Activated CD8-positive, alpha-beta memory T cell treated with anti-CD3 and anti-CD28 coated beads for 48 hours (primary cell): ENCODE measurements at regions not wholly inside any gene's neighbourhood (a gene's known extent, or its start where the extent isn't known, plus 50 kb on each side); places are given as distances from the start of the nearest gene placed in this dataset.
"Not testable (repeated sequence)": the region's sequence is repeated elsewhere in the genome, so short reads cannot be mapped to it uniquely, and the experiment has no call there.

ENCODE experiments used
- DNase-seq, 3 experiments: peaks; one replicate each; pipeline ENCODE4 v3.0.0-alpha.2; 2020; ENCODE audit warnings: low read depth in 2 of 3, low spot score in 2 of 3

DNA sequence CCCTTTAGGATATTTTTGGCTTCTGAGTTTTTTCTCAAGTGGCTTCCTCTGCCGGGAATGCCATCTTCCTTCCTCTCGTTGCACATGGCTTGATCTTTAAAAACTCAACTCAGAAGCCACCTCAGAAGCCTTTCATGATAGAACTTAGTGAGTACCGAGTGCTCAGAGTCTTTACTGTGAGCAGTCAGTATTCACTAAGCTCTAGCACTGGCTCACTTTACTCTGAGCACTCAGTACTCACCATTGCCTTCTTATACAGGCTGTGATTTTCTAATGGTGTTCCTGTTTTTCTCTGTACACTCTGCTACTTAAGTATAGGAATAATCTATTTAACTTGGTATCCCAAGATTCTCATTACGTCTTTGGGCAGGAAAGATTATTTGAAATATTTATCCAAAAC lies 116.2 kb downstream of the PFDN4 start:
- no peak for DNase-seq

DNA sequence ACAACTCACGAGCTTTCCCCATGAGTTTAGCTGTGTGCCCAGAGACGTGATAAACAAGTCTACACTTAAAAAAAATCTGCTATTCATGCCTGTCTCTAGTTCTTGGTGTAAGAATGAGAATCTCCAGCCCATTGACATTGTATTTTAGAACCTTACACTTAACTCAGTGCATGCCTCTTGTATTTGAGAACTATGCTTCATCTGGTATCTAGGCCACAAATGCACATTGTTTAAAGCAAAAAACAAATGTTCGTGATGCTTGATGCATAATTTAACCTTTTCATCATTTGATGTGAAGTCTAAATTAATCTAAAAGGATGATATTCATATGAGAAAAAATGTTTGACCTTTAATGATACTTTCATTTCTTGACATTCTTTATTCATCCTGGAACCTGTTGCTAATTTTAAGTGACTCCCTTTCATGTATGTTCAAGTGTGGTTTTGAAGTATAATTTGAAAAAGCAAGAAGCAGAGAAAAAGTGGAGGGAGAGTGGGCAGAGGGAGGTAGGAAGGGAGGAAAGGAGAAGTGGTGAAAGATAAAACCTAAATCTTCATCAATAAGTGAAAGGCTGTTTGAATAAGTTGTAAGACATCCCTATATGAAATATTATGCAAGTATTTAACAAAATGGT lies 116.9 kb downstream of the PFDN4 start:
- no peak for DNase-seq

DNA sequence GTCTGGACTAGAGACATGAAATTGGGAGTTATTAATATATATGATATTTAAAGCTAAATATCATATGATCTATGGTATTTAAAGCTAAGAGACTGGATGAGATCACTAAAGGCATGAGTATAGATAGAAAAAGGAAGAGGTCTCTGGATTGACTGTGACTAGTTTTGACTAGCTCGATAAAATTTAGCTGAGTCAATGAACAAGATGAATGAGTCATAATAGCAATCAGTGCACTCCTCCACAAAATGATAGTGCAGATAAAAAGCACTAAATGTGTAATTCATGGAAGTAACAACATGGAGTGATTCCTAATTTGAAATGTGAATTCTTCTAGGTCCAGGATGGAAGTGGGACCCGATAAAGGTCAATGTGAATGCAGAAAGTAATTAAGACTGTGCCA lies 127.4 kb downstream of the PFDN4 start:
- DNase-seq, result no peak

DNA sequence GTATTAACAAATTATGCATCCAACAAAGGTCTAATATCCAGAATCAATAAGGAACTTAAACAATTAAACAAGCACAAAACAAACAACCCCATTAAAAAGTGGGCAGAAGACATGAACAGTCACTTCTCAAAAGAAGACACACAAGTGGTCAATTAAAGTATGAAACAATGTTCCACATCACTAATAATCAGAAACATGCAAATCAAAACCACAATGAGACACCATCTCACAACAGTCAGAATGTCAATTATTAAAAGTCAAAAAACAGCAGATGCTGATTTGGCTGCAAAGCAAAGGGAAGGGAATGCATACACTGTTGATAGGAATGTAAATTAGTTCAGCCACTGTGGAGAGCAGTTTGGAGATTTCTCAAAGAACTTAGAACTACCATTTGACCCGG lies 129.3 kb downstream of the PFDN4 start:
- no peak for DNase-seq

DNA sequence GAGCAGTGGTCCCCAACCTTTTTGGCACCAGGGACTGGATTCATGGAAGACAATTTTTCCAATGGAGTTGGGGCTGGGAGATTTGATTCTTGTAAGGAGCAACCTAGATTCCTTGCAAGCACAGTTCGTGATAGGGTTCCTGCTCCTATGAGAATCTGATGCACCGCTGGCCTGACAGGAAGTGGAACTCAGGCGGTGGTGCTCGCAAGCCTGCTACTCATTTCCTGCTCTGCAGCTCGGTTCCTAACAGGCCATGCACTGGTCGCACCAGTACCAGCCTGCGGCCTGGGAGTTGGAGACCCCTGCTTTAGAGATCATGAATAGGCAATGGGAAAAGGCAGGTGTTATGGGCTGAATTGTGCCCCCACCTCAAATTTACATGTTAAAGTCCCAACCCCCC lies 131.2 kb downstream of the PFDN4 start:
- no peak for DNase-seq

DNA sequence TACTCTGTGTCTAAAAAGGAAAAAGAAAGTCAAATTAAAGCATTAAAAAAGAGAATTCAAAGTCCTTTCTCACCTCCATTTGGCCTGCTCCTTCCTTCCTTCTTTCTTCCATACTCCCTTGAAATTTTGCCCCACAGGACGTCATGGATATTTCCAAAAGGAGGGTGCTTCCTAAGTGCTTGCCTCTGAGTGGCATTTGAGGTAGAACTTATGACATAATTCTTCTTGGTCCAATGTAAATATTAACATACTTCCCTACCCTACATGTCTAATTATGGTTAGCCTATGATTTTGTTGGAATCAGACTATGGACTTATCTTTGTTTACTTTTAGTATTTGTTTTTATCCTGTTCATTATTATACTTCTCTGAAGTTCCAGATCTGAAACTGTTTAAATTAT lies 132.3 kb downstream of the PFDN4 start:
- no peak for DNase-seq

DNA sequence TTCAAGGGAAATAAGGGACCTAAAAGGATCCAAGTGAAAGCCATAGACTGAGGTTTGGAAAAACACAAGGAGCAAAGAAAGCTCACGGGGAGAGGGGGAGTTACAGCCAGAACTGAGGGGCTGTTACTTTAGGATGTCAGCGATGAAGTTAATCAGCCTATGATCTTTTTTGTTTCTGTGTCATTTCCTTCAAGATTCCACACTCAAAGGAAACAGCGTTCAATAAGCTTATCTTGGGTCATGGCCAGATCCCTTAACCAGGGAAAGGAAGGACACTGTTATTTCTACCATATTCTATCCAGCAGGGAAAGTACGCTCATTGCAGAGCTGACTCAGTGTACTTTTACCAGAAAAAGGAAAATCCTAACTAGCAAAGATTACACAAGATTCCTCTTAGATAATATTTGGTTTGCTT lies 132.8 kb downstream of the PFDN4 start:
- no peak for DNase-seq

DNA sequence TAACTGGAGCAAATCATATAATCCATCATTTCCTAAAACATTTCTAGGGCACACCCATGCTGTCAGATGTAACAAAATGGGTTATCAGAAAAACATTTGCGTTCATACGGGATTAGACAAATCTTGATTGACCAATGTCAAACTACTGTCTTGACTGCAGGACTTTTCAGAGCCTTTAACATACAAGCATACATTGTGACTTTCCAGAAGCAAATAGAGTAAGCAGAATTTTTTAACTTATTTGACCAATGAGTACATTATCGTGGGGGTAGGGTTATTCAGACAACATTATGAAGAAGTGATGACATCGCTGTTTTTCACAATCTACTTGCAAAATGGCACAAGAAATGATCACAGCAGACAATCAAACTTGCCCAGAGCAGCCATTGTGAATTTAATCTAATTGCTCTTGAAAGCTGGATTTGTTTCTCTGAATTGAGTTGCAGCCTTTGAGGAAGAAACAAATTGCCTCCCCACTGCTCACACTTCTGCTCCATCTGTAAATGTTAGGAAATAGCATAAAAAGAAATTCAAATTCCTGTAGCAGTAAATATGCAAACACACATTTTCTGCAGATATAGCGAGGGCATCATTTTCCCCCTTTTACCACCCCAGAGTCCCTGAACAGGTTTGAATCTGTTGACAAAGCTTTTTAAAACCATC lies 133.0 kb upstream of the DOK5 start:
- DNase-seq, result no peak

DNA sequence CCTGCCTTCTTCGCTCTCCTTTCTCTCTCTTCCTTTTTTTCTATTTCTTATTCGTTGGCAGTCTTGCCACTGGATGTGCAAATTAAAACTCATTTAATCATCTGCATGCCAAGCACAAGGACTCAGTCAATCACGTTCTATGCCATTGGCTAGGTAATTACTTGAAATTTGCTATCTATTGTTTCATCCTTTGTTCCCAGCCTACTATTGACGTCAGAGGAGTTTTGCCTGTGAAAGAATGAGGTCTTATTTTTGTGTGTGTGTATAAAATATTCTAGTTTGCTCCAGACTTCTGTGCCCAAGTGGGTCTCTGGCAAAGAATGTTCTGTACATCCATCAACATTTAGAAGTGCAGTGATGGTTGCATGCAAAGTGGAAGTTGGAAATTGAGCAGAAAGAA lies 132.3 kb upstream of the DOK5 start:
- no peak for DNase-seq

DNA sequence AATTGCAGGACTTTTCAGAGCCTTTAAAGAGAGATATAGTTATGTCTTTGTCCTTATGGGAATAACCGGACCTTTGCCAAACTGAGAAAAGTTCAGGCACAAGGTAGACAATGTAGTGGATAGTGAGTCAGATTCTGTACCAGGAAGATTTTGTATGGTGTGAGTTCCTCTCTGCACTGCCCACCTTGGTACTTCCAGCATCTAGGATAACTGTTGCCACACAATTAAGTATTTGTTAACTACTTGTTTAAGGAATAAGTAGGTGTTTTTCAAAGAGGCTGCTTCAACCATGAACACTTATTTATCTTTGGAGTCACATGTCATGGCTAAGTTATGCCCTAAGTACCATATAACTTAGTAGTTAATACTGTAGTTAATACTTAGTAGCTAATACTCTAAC lies 131.8 kb upstream of the DOK5 start:
- no peak for DNase-seq

DNA sequence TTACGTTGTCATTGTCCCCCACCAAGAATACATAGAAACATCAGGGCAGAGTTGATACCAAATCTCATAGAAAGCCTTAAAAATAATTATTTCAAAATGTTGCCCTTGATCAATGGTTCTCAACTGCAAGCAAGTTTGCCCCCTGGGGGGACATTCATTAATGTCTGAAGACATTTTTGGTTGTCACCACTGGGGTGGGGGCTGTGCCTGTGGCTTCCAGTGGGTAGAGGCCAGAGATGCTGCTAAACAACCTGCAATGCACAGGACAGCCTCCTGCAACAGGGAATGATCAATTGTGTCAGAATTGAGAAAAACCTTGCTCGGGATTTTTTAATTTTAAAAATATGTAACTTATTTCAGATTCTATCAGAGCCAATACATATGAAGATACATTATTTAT lies 130.6 kb upstream of the DOK5 start:
- no peak for DNase-seq

DNA sequence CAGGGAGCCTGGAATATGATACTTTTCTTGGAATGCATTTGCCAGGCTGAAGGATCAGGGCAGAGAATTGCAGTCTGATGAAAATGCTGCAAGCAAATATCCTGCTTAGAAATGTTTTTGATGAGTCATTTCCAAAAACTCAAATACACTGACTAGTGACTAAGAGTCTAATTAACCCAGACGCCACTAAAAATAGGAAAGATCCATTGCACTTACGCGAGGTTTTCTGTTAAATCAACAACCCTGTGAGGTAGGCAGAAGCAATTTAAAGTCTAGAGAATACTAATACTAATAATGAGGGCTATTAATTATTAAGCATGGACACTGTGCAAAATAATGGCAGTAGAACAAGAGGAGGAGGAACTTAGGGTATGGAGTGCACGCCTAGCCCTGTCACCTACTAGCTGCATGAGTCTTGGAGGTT lies 130.1 kb upstream of the DOK5 start:
- no peak for DNase-seq

DNA sequence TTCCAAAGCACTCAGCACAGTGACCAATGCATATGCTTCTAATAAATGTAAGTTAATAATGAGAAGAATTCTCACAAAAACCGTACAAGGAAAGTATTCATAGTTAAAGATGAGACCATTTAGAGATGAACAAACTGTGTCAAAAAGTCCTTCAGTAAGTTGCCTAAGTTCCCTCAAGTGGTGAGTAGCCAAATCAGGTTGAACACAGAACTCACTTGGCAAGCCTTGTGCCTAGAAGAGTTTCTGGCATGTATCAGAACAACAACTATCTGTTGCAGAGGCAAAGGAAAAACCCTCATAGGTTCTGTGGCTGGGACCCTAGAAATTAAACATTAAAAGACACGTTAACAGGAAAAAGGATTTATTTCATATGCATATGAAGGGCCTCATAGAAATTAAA lies 129.6 kb upstream of the DOK5 start:
- no peak for DNase-seq

DNA sequence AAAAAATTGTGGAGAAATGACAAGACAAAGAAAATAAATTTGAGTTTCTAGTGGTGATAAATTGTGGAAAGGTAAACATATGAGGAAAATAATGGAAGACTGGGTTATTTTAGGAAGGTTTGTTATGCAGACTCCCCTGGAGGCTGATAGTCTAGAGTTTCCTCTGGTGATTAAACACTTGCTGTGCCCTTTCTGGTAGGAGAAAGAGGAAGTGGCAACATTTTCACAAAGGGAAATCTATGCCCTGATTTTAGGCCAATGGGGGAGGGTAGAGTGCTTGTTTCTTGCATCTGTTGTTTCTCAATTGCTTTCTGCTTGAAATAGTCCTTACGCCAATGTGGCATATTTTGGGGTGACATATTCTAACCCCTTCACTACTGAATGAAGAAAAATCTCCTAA lies 129.1 kb upstream of the DOK5 start:
- no peak for DNase-seq

DNA sequence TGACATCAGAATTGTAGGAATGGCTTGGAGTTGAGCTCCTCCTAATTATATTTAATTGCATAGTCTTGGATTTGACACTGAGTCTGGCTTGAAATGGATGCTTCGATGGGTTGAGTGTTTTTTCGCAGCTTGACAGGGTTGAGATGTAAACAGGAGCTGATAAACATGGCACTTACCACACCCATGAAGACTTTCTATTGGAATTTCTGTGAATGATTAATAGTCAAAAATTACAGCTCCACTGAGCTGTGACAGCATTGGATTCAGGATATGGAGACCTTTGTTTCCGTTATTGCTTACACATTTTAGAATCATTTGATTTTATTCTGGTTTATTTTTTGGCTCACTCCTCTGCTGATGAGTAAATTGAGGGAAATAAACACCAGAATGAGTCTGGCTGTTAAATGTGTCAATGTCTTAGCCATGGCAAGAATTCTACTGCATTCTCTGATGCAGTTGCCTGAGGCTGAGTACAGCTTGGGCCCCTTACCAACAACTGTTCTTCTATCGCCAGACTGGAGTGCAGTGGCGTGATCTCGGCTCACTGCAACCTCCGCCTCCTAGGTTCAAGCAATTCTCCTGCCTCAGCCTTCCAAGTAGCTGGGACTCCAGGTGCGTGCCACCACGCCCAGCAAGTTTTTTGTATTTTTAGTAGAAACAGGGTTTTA lies 128.1 kb upstream of the DOK5 start:
- DNase-seq, result no peak

DNA sequence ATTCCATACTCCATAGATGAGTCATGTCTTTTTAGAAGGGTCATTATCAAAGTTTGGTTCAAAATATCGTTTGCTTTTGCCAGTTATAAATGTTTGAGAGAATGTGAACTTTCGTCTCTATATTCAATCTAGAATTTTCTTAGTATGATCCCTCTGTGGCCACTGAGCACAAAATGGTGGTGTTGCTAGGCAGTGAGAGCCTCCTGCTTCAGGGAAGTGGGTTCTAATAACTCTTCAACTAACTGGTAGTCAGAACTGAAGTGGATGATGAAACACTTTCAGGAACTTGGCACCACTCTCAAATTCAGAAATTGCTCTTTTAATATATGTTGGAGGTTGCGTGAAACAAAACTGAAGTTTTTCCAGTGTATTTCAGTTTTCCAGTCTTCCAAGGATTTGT lies 125.0 kb upstream of the DOK5 start:
- no peak for DNase-seq

DNA sequence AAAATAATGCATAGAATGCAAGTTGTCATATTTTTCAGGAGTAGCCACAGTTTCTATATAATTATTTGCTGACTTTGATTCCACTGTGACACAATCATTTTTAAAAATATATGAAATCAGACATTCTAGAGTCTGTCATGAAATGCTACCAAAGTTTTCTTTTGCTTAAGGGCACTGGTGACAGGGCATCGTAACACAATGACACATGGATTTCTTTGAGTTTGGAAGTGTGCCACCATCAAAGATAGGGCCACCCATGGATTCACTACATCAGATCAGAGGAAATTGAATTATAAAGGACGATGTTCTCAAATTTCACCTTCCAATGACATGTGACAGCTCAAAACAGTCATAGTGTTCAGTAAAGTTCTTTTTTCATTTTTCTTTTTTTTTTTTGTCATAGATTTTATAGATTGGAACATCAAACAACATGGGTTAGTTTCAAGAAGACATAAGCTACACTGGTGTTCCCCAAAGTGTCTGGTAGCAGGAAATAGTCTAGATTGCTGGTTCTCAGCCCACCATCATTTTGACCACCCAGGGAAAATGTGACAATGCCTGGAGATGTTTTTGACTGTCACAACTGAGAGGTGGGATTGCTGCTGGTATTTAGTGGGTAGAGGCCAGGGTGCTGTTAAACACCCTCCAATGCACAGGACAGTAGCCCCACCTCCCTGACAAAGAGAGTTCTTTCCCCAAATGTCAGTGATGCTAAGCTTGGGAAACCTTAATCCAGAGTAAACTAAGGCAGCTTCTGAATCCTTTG lies 123.8 kb upstream of the DOK5 start:
- peak in 1 of 3 experiments; percentile 2 for DNase-seq

DNA sequence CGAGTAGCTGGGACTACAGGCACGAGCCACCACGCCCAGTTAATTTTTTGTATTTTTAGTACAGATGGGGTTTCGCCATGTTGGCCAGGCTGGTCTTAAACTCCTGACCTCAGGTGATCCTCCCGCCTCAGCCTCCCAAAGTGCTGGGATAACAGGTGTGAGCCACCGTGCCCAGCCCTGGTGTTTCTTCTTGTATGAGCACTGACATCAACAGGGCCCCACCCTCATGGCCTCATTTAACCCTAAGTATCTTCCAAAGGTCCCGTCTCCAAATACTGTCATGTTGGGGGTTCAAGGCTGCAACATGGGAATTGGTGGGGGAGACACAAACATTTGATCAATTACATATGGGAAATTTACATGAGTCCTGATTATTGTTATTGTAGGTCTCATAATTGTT lies 122.9 kb upstream of the DOK5 start:
- DNase-seq, result not testable (repeated sequence)

DNA sequence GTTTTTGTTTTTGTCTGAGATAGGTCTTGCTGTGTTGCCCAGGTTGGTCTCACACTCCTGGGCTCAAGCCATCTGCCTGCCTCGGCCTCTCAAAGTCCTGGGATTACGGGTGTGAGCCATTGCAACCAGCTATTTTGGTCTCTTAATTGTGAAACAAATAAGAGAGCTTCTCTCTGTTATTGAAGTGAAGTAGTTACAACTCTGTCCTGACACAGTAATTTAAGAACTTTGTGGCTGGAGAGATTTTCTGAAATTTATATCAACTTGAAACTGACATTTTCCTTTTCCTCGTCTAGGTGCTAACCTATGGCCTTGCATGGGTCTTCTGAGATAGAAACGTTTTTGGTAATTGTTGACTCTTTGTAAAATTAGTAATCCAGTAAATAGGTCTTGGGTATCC lies 122.1 kb upstream of the DOK5 start:
- DNase-seq, result no peak

DNA sequence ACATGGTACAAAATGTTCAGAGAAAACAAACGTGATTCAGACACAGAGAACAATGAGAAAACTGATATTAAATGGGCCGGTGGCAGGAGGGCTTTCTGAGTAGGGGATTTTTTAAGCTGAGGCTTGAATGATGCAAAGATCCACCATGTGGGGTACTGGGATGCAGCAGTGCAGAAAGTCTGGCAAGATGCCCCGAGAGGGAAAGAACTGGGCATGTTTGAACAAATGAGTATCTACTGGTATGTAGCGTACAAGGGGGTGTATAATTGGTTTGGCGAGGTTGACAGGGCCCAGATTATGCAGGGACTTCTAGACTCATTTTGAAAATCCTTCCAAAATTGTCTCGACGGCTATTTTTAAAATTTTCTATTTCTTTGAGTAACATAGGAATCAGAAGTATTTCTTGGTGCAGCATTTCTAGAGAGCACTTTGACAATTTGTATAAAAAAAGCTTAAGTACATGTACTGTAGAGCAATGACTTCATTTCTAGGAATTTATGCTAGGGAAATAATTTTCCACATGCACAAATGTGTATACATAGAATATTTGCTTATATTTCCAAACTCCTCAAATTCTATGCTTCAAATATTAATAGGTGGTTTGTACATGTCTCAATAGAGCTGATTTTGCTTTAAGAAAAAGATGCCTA lies 119.6 kb upstream of the DOK5 start:
- no peak for DNase-seq

DNA sequence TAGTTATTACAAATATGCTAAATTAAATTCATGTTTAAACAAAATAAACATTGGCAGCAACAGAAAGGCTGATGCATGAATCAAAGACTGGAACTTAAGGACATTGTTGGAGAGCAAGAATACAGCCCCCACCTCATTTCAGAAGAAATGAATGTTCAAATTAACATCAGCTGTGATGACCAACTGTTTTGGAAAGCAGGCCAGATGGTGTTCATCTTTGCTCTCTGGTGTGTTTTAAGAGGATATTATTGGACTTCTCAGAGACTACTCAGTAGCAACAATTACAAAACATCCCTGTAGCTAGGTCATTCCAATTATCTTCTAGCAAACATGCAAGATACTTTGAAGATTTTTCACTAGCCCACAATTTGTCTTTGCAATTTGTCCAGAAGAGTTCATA lies 118.6 kb upstream of the DOK5 start:
- no peak for DNase-seq
